SK-N-SH (cell line): ENCODE measurements at regions not wholly inside any gene's neighbourhood (a gene's known extent, or its start where the extent isn't known, plus 50 kb on each side); places are given as distances from the start of the nearest gene placed in this dataset.
"Not testable (repeated sequence)": the region's sequence is repeated elsewhere in the genome, so short reads cannot be mapped to it uniquely, and the experiment has no call there.

Experiments used
- TF ChIP-seq, protein P1 (sequence below): fragments of 200-600 bp; sonication (generic); IDR thresholded peaks from 2 replicates; pipeline ENCODE4 v1.6.1; 2017; ENCODE audit warnings: antibody characterized with exemption, mild to moderate bottlenecking, moderate library complexity
- TF ChIP-seq, protein P2 (sequence below): IDR thresholded peaks from 2 replicates; pipeline ENCODE4 v1.4.0; 2012; ENCODE audit warnings: low read depth

DNA sequence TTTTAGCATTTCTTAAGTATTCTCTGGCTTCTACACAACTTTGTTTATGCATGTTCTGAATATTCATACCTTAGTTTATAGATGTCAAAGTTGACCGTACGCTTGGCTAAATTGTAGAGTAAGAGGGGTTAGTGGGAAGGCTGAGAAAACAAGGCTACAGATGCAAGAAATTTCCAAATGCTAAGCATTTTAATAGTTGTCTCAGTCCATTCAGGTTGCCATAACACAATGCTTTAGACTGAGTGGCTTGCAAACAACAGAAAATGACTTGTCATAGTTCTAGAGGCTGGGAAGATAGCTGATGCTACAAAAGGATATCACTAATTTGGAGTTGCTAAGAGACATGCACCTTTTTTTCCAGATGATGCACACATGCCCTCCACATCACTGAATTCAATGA, 53.0 kb upstream of the C1QTNF3 start:
- TF ChIP-seq, protein P1, sequence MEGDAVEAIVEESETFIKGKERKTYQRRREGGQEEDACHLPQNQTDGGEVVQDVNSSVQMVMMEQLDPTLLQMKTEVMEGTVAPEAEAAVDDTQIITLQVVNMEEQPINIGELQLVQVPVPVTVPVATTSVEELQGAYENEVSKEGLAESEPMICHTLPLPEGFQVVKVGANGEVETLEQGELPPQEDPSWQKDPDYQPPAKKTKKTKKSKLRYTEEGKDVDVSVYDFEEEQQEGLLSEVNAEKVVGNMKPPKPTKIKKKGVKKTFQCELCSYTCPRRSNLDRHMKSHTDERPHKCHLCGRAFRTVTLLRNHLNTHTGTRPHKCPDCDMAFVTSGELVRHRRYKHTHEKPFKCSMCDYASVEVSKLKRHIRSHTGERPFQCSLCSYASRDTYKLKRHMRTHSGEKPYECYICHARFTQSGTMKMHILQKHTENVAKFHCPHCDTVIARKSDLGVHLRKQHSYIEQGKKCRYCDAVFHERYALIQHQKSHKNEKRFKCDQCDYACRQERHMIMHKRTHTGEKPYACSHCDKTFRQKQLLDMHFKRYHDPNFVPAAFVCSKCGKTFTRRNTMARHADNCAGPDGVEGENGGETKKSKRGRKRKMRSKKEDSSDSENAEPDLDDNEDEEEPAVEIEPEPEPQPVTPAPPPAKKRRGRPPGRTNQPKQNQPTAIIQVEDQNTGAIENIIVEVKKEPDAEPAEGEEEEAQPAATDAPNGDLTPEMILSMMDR: not testable (repeated sequence)
- TF ChIP-seq, protein P2, sequence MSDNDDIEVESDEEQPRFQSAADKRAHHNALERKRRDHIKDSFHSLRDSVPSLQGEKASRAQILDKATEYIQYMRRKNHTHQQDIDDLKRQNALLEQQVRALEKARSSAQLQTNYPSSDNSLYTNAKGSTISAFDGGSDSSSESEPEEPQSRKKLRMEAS: not testable (repeated sequence)
